ENCODE measurements at regions not wholly inside any gene's neighbourhood (a gene's known extent, or its start where the extent isn't known, plus 50 kb on each side); places are given as distances from the start of the nearest gene placed in this dataset.

GRCh38 chr3:59698091-59698490 lies 648.3 kb upstream of the CFAP20DC start:
- no peak overlapping the region for H3K4me3 ChIP-seq (ENCODE audit: low read length)

GRCh38 chr3:59696783-59697182 lies 647.0 kb upstream of the CFAP20DC start:
- H3K4me3 ChIP-seq (ENCODE audit: low read length): no peak overlapping the region
- no peak for TF ChIP-seq ZNF274 (IDR thresholded peaks at IDR 0.05; ENCODE audit: low read depth, low read length)

More at GRCh38 chr3:59698091-59698490, 648.3 kb upstream of the CFAP20DC start:
- TF ChIP-seq ZNF274 (IDR thresholded peaks at IDR 0.05; ENCODE audit: low read depth, low read length): no peak

- TF ChIP-seq ZNF274 (IDR thresholded peaks at IDR 0.05; ENCODE audit: low read depth, low read length): no peak
- H3K4me3 ChIP-seq (ENCODE audit: low read length): no peak overlapping the region
Observed at GRCh38 chr3:59695860-59696259, 646.0 kb upstream of the CFAP20DC start.

GRCh38 chr3:59692117-59692516 lies 642.3 kb upstream of the CFAP20DC start:
- no peak for TF ChIP-seq ZNF274 (IDR thresholded peaks at IDR 0.05; ENCODE audit: low read depth, low read length)
- H3K4me3 ChIP-seq (ENCODE audit: low read length): no peak overlapping the region

- H3K4me3 ChIP-seq (ENCODE audit: low read length): no peak overlapping the region
Observed at GRCh38 chr3:59690886-59691285, 641.1 kb upstream of the CFAP20DC start.

GRCh38 chr3:59688636-59689035 lies 638.8 kb upstream of the CFAP20DC start:
- H3K4me3 ChIP-seq (ENCODE audit: low read length): no peak overlapping the region
- no peak for TF ChIP-seq ZNF274 (IDR thresholded peaks at IDR 0.05; ENCODE audit: low read depth, low read length)

More at GRCh38 chr3:59690886-59691285, 641.1 kb upstream of the CFAP20DC start:
- no peak for TF ChIP-seq ZNF274 (IDR thresholded peaks at IDR 0.05; ENCODE audit: low read depth, low read length)

- no peak overlapping the region for H3K4me3 ChIP-seq (ENCODE audit: low read length)
- TF ChIP-seq ZNF274 (IDR thresholded peaks at IDR 0.05; ENCODE audit: low read depth, low read length): no peak
Observed at GRCh38 chr3:59685432-59685831, 635.6 kb upstream of the CFAP20DC start.

- TF ChIP-seq ZNF274 (IDR thresholded peaks at IDR 0.05; ENCODE audit: low read depth, low read length): no peak
- H3K4me3 ChIP-seq (ENCODE audit: low read length): no peak overlapping the region
Observed at GRCh38 chr3:59684766-59685165, 634.9 kb upstream of the CFAP20DC start.

- no peak overlapping the region for H3K4me3 ChIP-seq (ENCODE audit: low read length)
- TF ChIP-seq ZNF274 (IDR thresholded peaks at IDR 0.05; ENCODE audit: low read depth, low read length): no peak
Observed at GRCh38 chr3:59680919-59681318, 631.1 kb upstream of the CFAP20DC start.

GRCh38 chr3:59677747-59678702 lies 628.2 kb upstream of the CFAP20DC start:
- H3K4me3 ChIP-seq (ENCODE audit: low read length): no peak overlapping the region
- no peak for TF ChIP-seq ZNF274 (IDR thresholded peaks at IDR 0.05; ENCODE audit: low read depth, low read length)

GRCh38 chr3:59675495-59675894 lies 625.7 kb upstream of the CFAP20DC start:
- no peak for TF ChIP-seq ZNF274 (IDR thresholded peaks at IDR 0.05; ENCODE audit: low read depth, low read length)
- no peak overlapping the region for H3K4me3 ChIP-seq (ENCODE audit: low read length)

- TF ChIP-seq ZNF274 (IDR thresholded peaks at IDR 0.05; ENCODE audit: low read depth, low read length): no peak
Observed at GRCh38 chr3:59663076-59663850, 613.4 kb upstream of the CFAP20DC start.

GRCh38 chr3:59660852-59661625 lies 611.2 kb upstream of the CFAP20DC start:
- TF ChIP-seq ZNF274 (IDR thresholded peaks at IDR 0.05; ENCODE audit: low read depth, low read length): no peak
- H3K4me3 ChIP-seq (ENCODE audit: low read length): no peak overlapping the region

More at GRCh38 chr3:59663076-59663850, 613.4 kb upstream of the CFAP20DC start:
- H3K4me3 ChIP-seq (ENCODE audit: low read length): no peak overlapping the region

GRCh38 chr3:59660376-59660775 lies 610.6 kb upstream of the CFAP20DC start:
- no peak for TF ChIP-seq ZNF274 (IDR thresholded peaks at IDR 0.05; ENCODE audit: low read depth, low read length)
- H3K4me3 ChIP-seq (ENCODE audit: low read length): no peak overlapping the region
